HUES48 (cell line): ENCODE measurements at regions not wholly inside any gene's neighbourhood (a gene's known extent, or its start where the extent isn't known, plus 50 kb on each side); places are given as distances from the start of the nearest gene placed in this dataset.
"Not testable (repeated sequence)": the region's sequence is repeated elsewhere in the genome, so short reads cannot be mapped to it uniquely, and the experiment has no call there.

ENCODE experiments used
- H3K27ac ChIP-seq: one replicate; pipeline ENCODE4 v1.7.0; 2013; ENCODE audit warnings: low read depth, low read length, inconsistent platforms
- H3K27me3 ChIP-seq: 2 replicates; pipeline ENCODE4 v1.6.1; 2013; ENCODE audit warnings: mild to moderate bottlenecking, low read length; ENCODE audit not compliant: control insufficient read depth, insufficient read depth
- H3K36me3 ChIP-seq: 2 replicates; pipeline ENCODE4 v1.6.1; 2013; ENCODE audit warnings: low read length; ENCODE audit not compliant: control insufficient read depth, insufficient read depth
- H3K4me1 ChIP-seq: 2 replicates; pipeline ENCODE4 v1.6.1; 2013; ENCODE audit warnings: mild to moderate bottlenecking, low read length; ENCODE audit not compliant: control insufficient read depth, insufficient read depth
- H3K4me3 ChIP-seq: 2 replicates; pipeline ENCODE4 v1.5.1; 2013; ENCODE audit warnings: mild to moderate bottlenecking, low read depth, low read length
- H3K9ac ChIP-seq: 2 replicates; pipeline ENCODE4 v1.6.1; 2013; ENCODE audit warnings: mild to moderate bottlenecking, low read depth, low read length, moderate library complexity
- H3K9me3 ChIP-seq: 2 replicates; pipeline ENCODE4 v1.6.1; 2013; ENCODE audit warnings: low read length; ENCODE audit not compliant: control insufficient read depth, insufficient read depth

- peaks cover 5% of the 10 kb centered on the region for H3K9me3 ChIP-seq
- H3K4me1 ChIP-seq = no peaks in the 10 kb centered on the region
These were observed 118.9 kb downstream of the GATA3 start for GRCh38 chr10:8173243-8173865.

GRCh38 chr10:8173866-8174243 is 119.4 kb downstream of the GATA3 start:
- Histone ChIP-seq H3K4me3 (no peak overlapping the region), H3K9ac (no peak overlapping the region), H3K27me3 (no peaks in the 10 kb centered on the region)

More at GRCh38 chr10:8173243-8173865, 118.9 kb downstream of the GATA3 start:
- Histone ChIP-seq H3K4me3 (no peak overlapping the region), H3K36me3 (no peaks in the 10 kb centered on the region), H3K9ac (no peak overlapping the region), H3K27ac (no peak overlapping the region), H3K27me3 (no peaks in the 10 kb centered on the region)

DNA sequence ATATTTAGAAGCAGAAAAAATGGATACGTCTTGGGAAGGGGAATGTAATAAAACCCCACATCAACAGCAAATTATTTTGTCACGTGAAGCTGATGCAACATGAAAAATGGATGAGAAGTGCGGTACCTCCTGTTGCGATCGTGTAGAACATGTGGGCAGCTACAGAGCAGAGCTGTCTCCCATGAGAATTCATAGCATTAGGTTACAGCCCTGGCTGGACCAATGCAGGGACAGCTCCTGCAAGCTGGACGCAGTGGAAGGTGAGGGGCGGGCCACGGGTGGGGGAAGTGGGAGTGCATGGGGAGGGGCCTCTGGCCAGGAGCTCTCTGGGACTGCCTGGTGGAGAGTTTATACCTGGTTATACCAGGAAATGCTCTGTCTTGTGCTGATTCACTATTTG is 120.3 kb downstream of the GATA3 start:
- Histone ChIP-seq H3K27ac (no peak overlapping the region), H3K4me3 (no peak overlapping the region), H3K36me3 (no peaks in the 10 kb centered on the region), H3K27me3 (no peaks in the 10 kb centered on the region), H3K9ac (no peak overlapping the region), H3K4me1 (no peaks in the 10 kb centered on the region), H3K9me3 (no peaks in the 10 kb centered on the region)

More at GRCh38 chr10:8173866-8174243, 119.4 kb downstream of the GATA3 start:
- Histone ChIP-seq H3K36me3 (no peaks in the 10 kb centered on the region), H3K4me1 (no peaks in the 10 kb centered on the region), H3K9me3 (peaks cover under 1% of the 10 kb centered on the region), H3K27ac (no peak overlapping the region)

DNA sequence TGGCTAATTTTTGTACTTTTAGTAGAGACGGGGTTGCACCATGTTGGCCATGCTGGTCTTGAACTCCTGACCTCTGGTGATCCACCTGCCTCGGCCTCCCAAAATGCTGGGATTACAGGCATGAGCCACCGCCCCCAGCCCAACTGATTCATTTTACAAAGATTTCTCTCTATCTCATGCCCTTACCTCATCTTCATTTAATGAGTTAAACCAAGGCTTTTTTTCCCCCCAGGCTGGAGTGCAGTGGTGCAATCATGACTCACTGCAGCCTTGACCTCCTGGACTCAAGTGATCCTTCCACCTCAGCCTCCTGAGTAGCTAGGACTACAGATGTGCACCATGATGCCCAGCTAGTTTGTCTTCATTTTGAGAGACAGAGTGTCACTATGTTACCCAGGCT is 123.0 kb downstream of the GATA3 start:
- H3K9ac ChIP-seq, H3K27ac ChIP-seq, H3K4me1 ChIP-seq, H3K4me3 ChIP-seq, H3K36me3 ChIP-seq, H3K9me3 ChIP-seq, H3K27me3 ChIP-seq: not testable (repeated sequence)

GRCh38 chr10:8179773-8180172 is 125.3 kb downstream of the GATA3 start:
- H3K27ac ChIP-seq, H3K9me3 ChIP-seq, H3K9ac ChIP-seq, H3K36me3 ChIP-seq, H3K4me3 ChIP-seq, H3K27me3 ChIP-seq, H3K4me1 ChIP-seq: not testable (repeated sequence)

DNA sequence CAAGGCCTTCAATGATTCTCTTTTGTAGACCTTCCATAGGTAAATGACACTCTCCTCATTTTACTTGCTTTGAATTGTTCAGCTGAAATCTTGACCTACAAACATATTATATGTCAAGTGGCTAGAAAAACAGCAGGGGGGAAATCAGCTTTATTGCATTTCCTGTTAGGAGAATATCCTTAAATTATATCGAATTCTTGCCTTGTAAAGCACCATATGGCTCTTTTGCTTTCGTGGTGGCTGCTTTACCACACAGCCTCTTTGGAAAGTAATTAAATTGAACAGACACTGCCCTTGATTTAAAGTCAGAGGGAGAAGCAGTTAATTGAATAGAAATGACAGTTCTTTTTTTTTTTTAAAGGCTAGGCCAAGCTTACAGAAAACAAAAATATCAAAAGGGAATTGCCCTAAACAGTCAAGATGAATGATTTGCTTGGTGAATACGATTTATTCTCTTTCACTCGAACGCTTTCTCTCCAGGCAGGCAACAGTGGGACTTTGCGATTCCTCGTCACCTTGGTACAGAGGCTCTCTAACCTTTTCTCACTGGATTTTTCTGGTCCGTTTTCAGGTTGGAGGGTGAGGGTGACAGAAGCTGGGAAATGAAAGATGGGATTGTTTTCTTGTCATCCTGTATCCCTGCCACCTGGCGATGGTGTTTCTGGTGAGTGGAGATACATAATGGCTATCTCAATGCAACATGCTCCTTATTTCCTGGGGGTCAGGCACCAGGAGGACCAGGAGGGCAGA is 126.0 kb downstream of the GATA3 start:
- H3K9ac ChIP-seq = no peak overlapping the region
- H3K27me3 ChIP-seq = no peaks in the 10 kb centered on the region
- no peak overlapping the region for H3K4me3 ChIP-seq
- H3K4me1 ChIP-seq = peaks cover 9% of the 10 kb centered on the region
- no peaks in the 10 kb centered on the region for H3K36me3 ChIP-seq
- no peak overlapping the region for H3K27ac ChIP-seq
- H3K9me3 ChIP-seq = no peaks in the 10 kb centered on the region

DNA sequence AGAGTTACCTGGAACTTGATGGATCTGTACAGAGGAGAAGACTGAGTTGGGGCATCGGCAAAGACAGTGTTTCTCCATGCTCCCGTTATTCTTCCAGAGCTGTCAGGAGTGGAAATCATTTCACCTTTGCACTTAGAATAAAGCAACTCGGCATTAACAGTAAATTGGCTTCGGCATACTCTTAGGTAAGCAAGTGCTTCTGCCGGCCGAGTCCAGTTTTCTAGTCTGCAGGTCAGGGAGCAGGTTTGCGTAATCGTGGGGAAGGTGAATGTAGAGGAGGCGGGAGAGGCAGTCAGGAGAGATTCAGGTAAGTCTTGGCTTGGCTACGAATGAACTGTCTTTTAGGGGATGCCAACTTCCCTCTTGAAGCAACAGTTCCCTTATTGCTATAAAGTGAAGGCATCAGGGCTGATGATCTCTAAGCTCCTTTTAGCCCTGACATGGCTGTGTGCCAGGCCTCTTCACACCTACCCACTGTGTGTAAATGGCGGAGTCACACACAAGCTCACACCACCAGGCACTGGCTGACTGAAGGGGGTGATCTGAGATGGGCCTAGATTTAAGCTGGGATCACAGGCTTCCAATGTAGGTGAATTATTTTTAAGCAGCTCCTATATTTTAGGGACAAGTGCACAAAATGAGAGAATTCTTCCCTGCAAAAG is 127.1 kb downstream of the GATA3 start:
- Histone ChIP-seq H3K9me3 (no peaks in the 10 kb centered on the region), H3K4me3 (no peak overlapping the region), H3K27ac (no peak overlapping the region), H3K36me3 (no peaks in the 10 kb centered on the region), H3K4me1 (peaks cover 9% of the 10 kb centered on the region), H3K9ac (no peak overlapping the region), H3K27me3 (no peaks in the 10 kb centered on the region)

GRCh38 chr10:8182806-8183205 is 128.3 kb downstream of the GATA3 start:
- Histone ChIP-seq H3K27me3 (no peaks in the 10 kb centered on the region), H3K4me3 (no peak overlapping the region), H3K9me3 (no peaks in the 10 kb centered on the region), H3K27ac (no peak overlapping the region), H3K4me1 (peaks cover 9% of the 10 kb centered on the region), H3K36me3 (no peaks in the 10 kb centered on the region), H3K9ac (no peak overlapping the region)

DNA sequence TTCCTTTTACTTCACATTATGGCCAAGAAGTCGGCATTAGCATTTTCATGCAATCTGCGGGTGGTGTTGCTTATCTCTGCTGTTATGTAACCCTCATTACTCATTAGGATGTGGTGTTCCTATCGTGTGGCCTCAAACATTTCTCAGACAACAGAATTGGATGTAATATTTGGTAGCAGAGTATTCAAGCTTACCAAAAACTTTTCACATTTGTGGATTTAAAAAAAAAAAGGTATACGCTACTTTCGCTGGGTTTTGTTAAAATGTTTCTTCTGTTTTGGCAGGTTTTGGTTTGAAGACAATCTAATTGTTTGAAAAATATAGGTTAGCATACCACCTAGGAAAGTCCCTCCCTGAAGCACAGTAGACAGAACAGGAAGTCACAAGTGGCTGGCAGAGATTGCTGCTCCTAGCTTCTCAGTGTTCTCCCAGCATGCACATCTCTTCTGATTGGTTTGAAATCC is 128.8 kb downstream of the GATA3 start:
- Histone ChIP-seq H3K9ac (no peak overlapping the region), H3K27ac (peak overlapping the region; percentile 34)

GRCh38 chr10:8187171-8187666 is 132.7 kb downstream of the GATA3 start:
- Histone ChIP-seq H3K27me3 (no peaks in the 10 kb centered on the region), H3K4me1 (peaks cover 9% of the 10 kb centered on the region), H3K36me3 (no peaks in the 10 kb centered on the region), H3K9ac (no peak overlapping the region), H3K4me3 (no peak overlapping the region), H3K27ac (no peak overlapping the region), H3K9me3 (no peaks in the 10 kb centered on the region)

More for the DNA sequence above, 128.8 kb downstream of the GATA3 start:
- Histone ChIP-seq H3K27me3 (no peaks in the 10 kb centered on the region), H3K4me1 (peaks cover 9% of the 10 kb centered on the region), H3K36me3 (no peaks in the 10 kb centered on the region), H3K4me3 (no peak overlapping the region), H3K9me3 (no peaks in the 10 kb centered on the region)

- no peaks in the 10 kb centered on the region for H3K9me3 ChIP-seq
- peaks cover 9% of the 10 kb centered on the region for H3K4me1 ChIP-seq
- no peaks in the 10 kb centered on the region for H3K36me3 ChIP-seq
- H3K27ac ChIP-seq = no peak overlapping the region
- H3K9ac ChIP-seq = no peak overlapping the region
- no peak overlapping the region for H3K4me3 ChIP-seq
- no peaks in the 10 kb centered on the region for H3K27me3 ChIP-seq
These were observed 135.0 kb downstream of the GATA3 start for GRCh38 chr10:8189458-8189857.
